Neural progenitor cell (in vitro differentiated cells): ENCODE measurements at regions not wholly inside any gene's neighbourhood (a gene's known extent, or its start where the extent isn't known, plus 50 kb on each side); places are given as distances from the start of the nearest gene placed in this dataset.

Source experiments
- DNase-seq: peaks from one replicate; pipeline ENCODE4 v3.0.0-alpha.2; 2016; ENCODE audit warnings: low spot score
- H2AFZ ChIP-seq: fragments of 200-600 bp; sonication (generic); replicated peaks from 2 replicates; pipeline ENCODE4 v1.6.1; 2016; ENCODE audit warnings: antibody characterized with exemption
- H3F3A ChIP-seq: fragments of 200-600 bp; sonication (generic); 2 replicates; pipeline ENCODE4 v1.6.1; 2016; ENCODE audit warnings: antibody characterized with exemption, low read depth
- H3K27ac ChIP-seq: fragments of 200-600 bp; sonication (generic); 2 replicates; pipeline ENCODE4 v1.5.1; 2016; ENCODE audit warnings: mild to moderate bottlenecking
- H3K27me3 ChIP-seq: fragments of 200-600 bp; sonication (generic); 2 replicates; pipeline ENCODE4 v1.6.1; 2016; ENCODE audit warnings: mild to moderate bottlenecking, moderate library complexity
- H3K36me3 ChIP-seq: fragments of 200-600 bp; sonication (generic); 2 replicates; pipeline ENCODE4 v1.5.1; 2016
- H3K4me1 ChIP-seq: fragments of 200-600 bp; sonication (generic); 2 replicates; pipeline ENCODE4 v1.6.1; 2016; ENCODE audit warnings: mixed run types
- H3K4me2 ChIP-seq: fragments of 200-600 bp; sonication (generic); 2 replicates; pipeline ENCODE4 v1.6.1; 2016
- H3K4me3 ChIP-seq: fragments of 200-600 bp; sonication (generic); 2 replicates; pipeline ENCODE4 v1.5.1; 2016
- H3K79me2 ChIP-seq: fragments of 200-600 bp; sonication (generic); 2 replicates; pipeline ENCODE4 v1.6.1; 2016; ENCODE audit warnings: low read depth
- H3K9ac ChIP-seq: fragments of 200-600 bp; sonication (generic); 2 replicates; pipeline ENCODE4 v1.6.1; 2016
- H3K9me3 ChIP-seq: fragments of 200-600 bp; sonication (generic); 2 replicates; pipeline ENCODE4 v1.5.1; 2016; ENCODE audit warnings: low read depth
- H4K20me1 ChIP-seq: fragments of 200-600 bp; sonication (generic); 2 replicates; pipeline ENCODE4 v1.6.1; 2016; ENCODE audit warnings: low read depth
- H3K27ac Mint-ChIP-seq: 3 replicates; pipeline ENCODE4 v1.8.0; 2021; ENCODE audit warnings: mixed read lengths
- H3K27me3 Mint-ChIP-seq: 2 replicates; pipeline ENCODE4 v1.8.0; 2022; ENCODE audit warnings: low read depth, mild to moderate bottlenecking, inconsistent platforms, moderate library complexity, mixed read lengths; ENCODE audit not compliant: insufficient read depth
- H3K36me3 Mint-ChIP-seq: 3 replicates; pipeline ENCODE4 v1.8.0; 2021; ENCODE audit warnings: mixed read lengths
- H3K4me1 Mint-ChIP-seq: 3 replicates; pipeline ENCODE4 v1.8.0; 2021; ENCODE audit warnings: mixed read lengths
- H3K4me3 Mint-ChIP-seq: 3 replicates; pipeline ENCODE4 v1.8.0; 2021; ENCODE audit warnings: mild to moderate bottlenecking, moderate library complexity, mixed read lengths
- H3K9me3 Mint-ChIP-seq: 3 replicates; pipeline ENCODE4 v1.8.0; 2020; ENCODE audit warnings: mixed read lengths
- EZH2 ChIP-seq: fragments of 200-600 bp; sonication (generic); IDR thresholded peaks from 2 replicates; pipeline ENCODE4 v1.6.1; 2017; ENCODE audit warnings: antibody characterized with exemption, mild to moderate bottlenecking, moderate library complexity
- EZH2phosphoT487 ChIP-seq: fragments of 200-600 bp; sonication (generic); IDR thresholded peaks from 2 replicates; pipeline ENCODE4 v1.6.1; 2017; ENCODE audit warnings: antibody characterized with exemption
- TF ChIP-seq, protein P1 (sequence below): fragments of 200-600 bp; sonication (generic); IDR thresholded peaks from 2 replicates; pipeline ENCODE4 v1.5.1; 2017; ENCODE audit warnings: antibody characterized with exemption, mild to moderate bottlenecking

DNA sequence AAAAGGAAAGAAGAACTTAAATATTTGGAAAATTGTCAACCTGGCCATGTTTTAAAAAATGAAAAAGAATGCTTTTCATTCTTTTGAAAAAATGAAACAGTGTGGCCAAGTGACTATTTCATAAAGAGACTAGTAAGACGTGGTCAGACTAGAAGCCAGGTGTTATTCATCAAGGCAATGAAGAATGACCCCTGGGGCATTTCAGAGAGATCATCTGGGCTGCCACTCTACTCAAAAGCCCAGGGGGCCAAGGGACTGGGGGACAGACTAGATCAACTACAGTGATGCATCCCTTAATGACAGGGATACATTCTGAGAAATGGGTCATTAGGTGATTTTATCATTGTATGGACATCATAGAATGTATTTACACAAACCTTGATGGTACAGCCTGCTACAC lies 199.4 kb downstream of the STK31 start:
- Histone ChIP-seq H4K20me1 (no peaks in the 10 kb centered on the region), H3K36me3 (no peaks in the 10 kb centered on the region), H3K9me3 (no peaks in the 10 kb centered on the region), H3K27ac (no peak overlapping the region), H3K4me2 (no peak overlapping the region), H3K79me2 (no peaks in the 10 kb centered on the region), H3F3A (no peaks in the 10 kb centered on the region), H2AFZ (no peak overlapping the region), H3K27me3 (no peaks in the 10 kb centered on the region), H3K4me3 (no peak overlapping the region), H3K4me1 (no peaks in the 10 kb centered on the region), H3K9ac (no peak overlapping the region)
- Mint-ChIP-seq H3K9me3 (peaks cover 5% of the 10 kb centered on the region), H3K27me3 (peaks cover 2% of the 10 kb centered on the region), H3K4me3 (no peak overlapping the region), H3K27ac (no peak overlapping the region), H3K4me1 (no peaks in the 10 kb centered on the region), H3K36me3 (no peaks in the 10 kb centered on the region)
- TF ChIP-seq EZH2: no peak
- TF ChIP-seq, protein P1, sequence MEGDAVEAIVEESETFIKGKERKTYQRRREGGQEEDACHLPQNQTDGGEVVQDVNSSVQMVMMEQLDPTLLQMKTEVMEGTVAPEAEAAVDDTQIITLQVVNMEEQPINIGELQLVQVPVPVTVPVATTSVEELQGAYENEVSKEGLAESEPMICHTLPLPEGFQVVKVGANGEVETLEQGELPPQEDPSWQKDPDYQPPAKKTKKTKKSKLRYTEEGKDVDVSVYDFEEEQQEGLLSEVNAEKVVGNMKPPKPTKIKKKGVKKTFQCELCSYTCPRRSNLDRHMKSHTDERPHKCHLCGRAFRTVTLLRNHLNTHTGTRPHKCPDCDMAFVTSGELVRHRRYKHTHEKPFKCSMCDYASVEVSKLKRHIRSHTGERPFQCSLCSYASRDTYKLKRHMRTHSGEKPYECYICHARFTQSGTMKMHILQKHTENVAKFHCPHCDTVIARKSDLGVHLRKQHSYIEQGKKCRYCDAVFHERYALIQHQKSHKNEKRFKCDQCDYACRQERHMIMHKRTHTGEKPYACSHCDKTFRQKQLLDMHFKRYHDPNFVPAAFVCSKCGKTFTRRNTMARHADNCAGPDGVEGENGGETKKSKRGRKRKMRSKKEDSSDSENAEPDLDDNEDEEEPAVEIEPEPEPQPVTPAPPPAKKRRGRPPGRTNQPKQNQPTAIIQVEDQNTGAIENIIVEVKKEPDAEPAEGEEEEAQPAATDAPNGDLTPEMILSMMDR: no peak
- no peak for TF ChIP-seq EZH2phosphoT487
- DNase-seq: no peak

DNA sequence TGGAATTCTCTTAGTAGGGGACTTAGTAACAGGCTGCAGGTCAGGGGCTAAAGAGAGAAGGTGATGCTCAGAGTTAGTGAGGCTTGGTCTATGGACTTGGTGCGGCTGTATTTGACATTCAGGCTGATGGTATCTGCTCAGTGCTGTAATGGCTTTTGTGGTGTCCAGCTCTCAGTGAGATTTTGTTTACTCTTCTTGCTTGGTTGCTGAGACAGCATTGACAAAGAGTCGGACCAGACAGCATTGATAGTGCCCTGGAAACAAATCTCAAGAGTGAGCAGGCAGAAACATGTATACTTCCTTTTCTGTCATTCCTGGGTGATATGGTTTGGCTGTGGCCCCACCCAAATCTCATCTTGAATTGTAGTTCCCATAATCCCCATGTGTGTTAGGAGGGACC lies 202.0 kb downstream of the STK31 start:
- Histone ChIP-seq H3K36me3 (no peaks in the 10 kb centered on the region), H3F3A (no peaks in the 10 kb centered on the region), H3K4me3 (no peak overlapping the region), H4K20me1 (no peaks in the 10 kb centered on the region), H3K27me3 (no peaks in the 10 kb centered on the region), H3K79me2 (no peaks in the 10 kb centered on the region), H3K4me2 (no peak overlapping the region), H3K4me1 (no peaks in the 10 kb centered on the region), H3K9me3 (no peaks in the 10 kb centered on the region), H3K9ac (no peak overlapping the region), H2AFZ (no peak overlapping the region), H3K27ac (no peak overlapping the region)
- Mint-ChIP-seq H3K27me3 (peaks cover 2% of the 10 kb centered on the region), H3K4me3 (no peak overlapping the region), H3K4me1 (no peaks in the 10 kb centered on the region), H3K9me3 (peaks cover 5% of the 10 kb centered on the region), H3K36me3 (no peaks in the 10 kb centered on the region), H3K27ac (no peak overlapping the region)
- no peak for DNase-seq
- TF ChIP-seq EZH2phosphoT487 (no peak), EZH2 (no peak)
- TF ChIP-seq, protein P1: no peak

DNA sequence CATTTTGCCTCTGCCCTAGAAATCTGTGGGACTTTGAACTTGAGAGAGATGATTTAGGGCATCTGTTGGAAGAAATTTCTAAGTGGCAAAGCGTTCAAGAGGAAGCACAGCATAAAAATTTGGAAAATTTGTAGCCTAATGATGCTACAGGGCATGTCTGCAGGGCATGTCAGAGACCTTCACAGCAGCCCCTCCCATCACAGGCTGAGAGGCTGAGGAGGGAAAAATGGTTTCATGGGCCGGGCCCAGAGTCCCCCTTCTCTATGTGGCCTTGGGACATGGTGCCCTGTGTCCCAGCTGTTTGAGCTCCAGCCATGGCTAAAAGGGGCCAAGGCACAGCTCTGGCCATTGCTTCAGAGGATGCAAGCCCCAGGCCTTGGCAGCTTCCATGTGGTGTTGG lies 203.0 kb downstream of the STK31 start:
- no peaks in the 10 kb centered on the region for H3K4me1 ChIP-seq
- no peaks in the 10 kb centered on the region for H3K36me3 Mint-ChIP-seq
- H3K27ac Mint-ChIP-seq: no peak overlapping the region
- no peaks in the 10 kb centered on the region for H3K36me3 ChIP-seq
- H3K27ac ChIP-seq: no peak overlapping the region
- no peaks in the 10 kb centered on the region for H3K9me3 ChIP-seq
- no peaks in the 10 kb centered on the region for H3F3A ChIP-seq
- H3K27me3 ChIP-seq: no peaks in the 10 kb centered on the region
- H3K27me3 Mint-ChIP-seq: peaks cover 2% of the 10 kb centered on the region
- H3K79me2 ChIP-seq: no peaks in the 10 kb centered on the region
- no peak overlapping the region for H2AFZ ChIP-seq
- no peak for DNase-seq
- no peaks in the 10 kb centered on the region for H4K20me1 ChIP-seq
- peaks cover 5% of the 10 kb centered on the region for H3K9me3 Mint-ChIP-seq
- H3K4me3 Mint-ChIP-seq: no peak overlapping the region
- no peak overlapping the region for H3K9ac ChIP-seq
- H3K4me2 ChIP-seq: no peak overlapping the region
- H3K4me3 ChIP-seq: no peak overlapping the region
- peaks cover under 1% of the 10 kb centered on the region for H3K4me1 Mint-ChIP-seq
- TF ChIP-seq EZH2phosphoT487: no peak

DNA sequence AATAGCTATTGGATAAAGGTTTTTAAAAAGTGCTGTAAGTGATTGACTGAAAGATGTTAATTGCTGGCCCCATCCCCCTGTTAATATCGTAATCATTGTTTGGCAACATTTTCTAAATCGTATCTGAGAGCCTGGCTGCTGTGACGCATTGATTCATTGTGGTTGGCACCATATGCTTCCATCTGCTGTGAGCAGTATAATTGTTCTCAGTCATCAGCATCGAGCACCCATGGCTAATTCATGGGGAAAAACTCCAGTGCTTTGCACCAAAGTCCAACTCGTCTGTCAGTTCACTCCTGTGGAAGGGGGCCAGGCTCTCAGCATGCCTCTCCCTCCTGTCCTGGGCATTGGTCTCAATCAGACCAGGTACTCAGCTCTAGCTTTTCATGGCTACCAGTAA lies 205.2 kb downstream of the STK31 start:
- no peak overlapping the region for H3K4me2 ChIP-seq
- H3K4me3 Mint-ChIP-seq: no peak overlapping the region
- no peak overlapping the region for H3K4me3 ChIP-seq
- peaks cover 2% of the 10 kb centered on the region for H3K27me3 Mint-ChIP-seq
- H3K27ac Mint-ChIP-seq: no peak overlapping the region
- no peaks in the 10 kb centered on the region for H3F3A ChIP-seq
- H2AFZ ChIP-seq: no peak overlapping the region
- no peaks in the 10 kb centered on the region for H3K27me3 ChIP-seq
- H3K9ac ChIP-seq: no peak overlapping the region
- no peaks in the 10 kb centered on the region for H3K4me1 ChIP-seq
- H3K9me3 ChIP-seq: no peaks in the 10 kb centered on the region
- no peak for TF ChIP-seq EZH2phosphoT487
- TF ChIP-seq, protein P1: no peak
- TF ChIP-seq EZH2: no peak
- no peak overlapping the region for H3K27ac ChIP-seq
- peaks cover 17% of the 10 kb centered on the region for H3K4me1 Mint-ChIP-seq
- peaks cover 7% of the 10 kb centered on the region for H3K9me3 Mint-ChIP-seq
- H3K79me2 ChIP-seq: no peaks in the 10 kb centered on the region
- no peak for DNase-seq
- no peaks in the 10 kb centered on the region for H4K20me1 ChIP-seq
- no peaks in the 10 kb centered on the region for H3K36me3 Mint-ChIP-seq
- no peaks in the 10 kb centered on the region for H3K36me3 ChIP-seq
